K562 (cell line): ENCODE measurements at regions not wholly inside any gene's neighbourhood (a gene's known extent, or its start where the extent isn't known, plus 50 kb on each side); places are given as distances from the start of the nearest gene placed in this dataset.

Experiments
- BRCA1 ChIP-seq, 2 experiments: fragments of 450-650 bp in 1 of 2; sonication (generic) in 1 of 2; formaldehyde crosslinking in 1 of 2; IDR thresholded peaks; 2 replicates each; pipeline versions ENCODE4 v1.5.0 to v1.6.1; 2017 to 2020; ENCODE audit warnings: mild to moderate bottlenecking in 1 of 2, missing genetic modification reagents in 1 of 2
- MYC ChIP-seq, 2 experiments: fragments of 250-450 bp in 1 of 2; sonication (Bioruptor Pico) in 1 of 2; IDR thresholded peaks; 2 replicates each; pipeline versions ENCODE4 v1.5.1 to v1.6.1; 2012 to 2021; ENCODE audit warnings: low read depth in 2 of 2, borderline replicate concordance in 1 of 2, improper control_type of control experiment in 1 of 2, low read length in 1 of 2, mild to moderate bottlenecking in 1 of 2, moderate library complexity in 1 of 2
- SIRT6 ChIP-seq: IDR thresholded peaks from one replicate; pipeline ENCODE4 v1.6.1; 2012; ENCODE audit warnings: low read depth, mild to moderate bottlenecking, control low read depth, inconsistent platforms, low read length, moderate library complexity
- ZNF561 ChIP-seq: fragments of 450-650 bp; formaldehyde crosslinking; conservative IDR thresholded peaks from 2 replicates; pipeline ENCODE4 v1.4.0; 2020; ENCODE audit warnings: mild to moderate bottlenecking, moderate library complexity

DNA sequence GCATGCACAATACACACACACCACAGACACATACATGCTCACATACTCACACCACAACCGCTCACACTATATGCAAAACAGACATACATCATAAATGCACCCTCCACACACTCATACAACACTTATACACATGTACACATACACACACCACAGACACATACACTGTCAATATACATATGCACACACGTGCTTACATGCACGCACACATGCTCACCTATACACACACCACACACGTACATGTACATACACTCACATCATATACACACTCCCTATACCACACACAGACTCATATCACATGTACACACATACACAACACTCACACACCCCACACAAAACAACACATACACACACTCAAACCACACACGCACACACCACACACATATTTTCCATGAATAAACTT is 885.3 kb downstream of the TBC1D22A start:
- no peak for TF ChIP-seq MYC (IDR thresholded peaks at IDR 0.05; ENCODE audit: low read depth, low read length)
- TF ChIP-seq MYC (CRISPR knock-in tag; IDR thresholded peaks at IDR 0.05; ENCODE audit: borderline replicate concordance, low read depth), result no peak
- TF ChIP-seq SIRT6, result no peak
- TF ChIP-seq ZNF561, result no peak
- no peak for TF ChIP-seq BRCA1 (IDR thresholded peaks at IDR 0.05)
- TF ChIP-seq BRCA1 (CRISPR knock-in tag; IDR thresholded peaks at IDR 0.05), result no peak
